CD14-positive monocyte (primary cell): ENCODE measurements at regions not wholly inside any gene's neighbourhood (a gene's known extent, or its start where the extent isn't known, plus 50 kb on each side); places are given as distances from the start of the nearest gene placed in this dataset.

ENCODE experiments used
- DNase-seq, 3 donors: peaks; one replicate each; pipeline ENCODE4 v3.0.0-alpha.2; 2011 to 2022
- H2AFZ ChIP-seq: 2 replicates; pipeline ENCODE4 v1.6.0; 2012; ENCODE audit warnings: mild to moderate bottlenecking, low read depth, low read length, inconsistent platforms; ENCODE audit not compliant: insufficient read depth, poor library complexity, severe bottlenecking
- H3K27ac ChIP-seq, 2 donors: 1 replicate in 1 of 2; 2 replicates in 1 of 2; pipeline ENCODE4 v1.5.1; 2012 to 2013; ENCODE audit warnings: low read length in 2 of 2, control low read depth in 1 of 2, inconsistent platforms in 1 of 2, low read depth in 1 of 2, mild to moderate bottlenecking in 1 of 2
- H3K27me3 ChIP-seq, 2 donors: one replicate each; pipeline versions ENCODE4 v1.6.0 to v1.6.1; 2011 to 2013; ENCODE audit warnings: low read length in 2 of 2; ENCODE audit not compliant: control insufficient read depth in 2 of 2, insufficient read depth in 2 of 2
- H3K36me3 ChIP-seq, 2 donors: replicated peaks in 1 of 2; 1 replicate in 1 of 2; 2 replicates in 1 of 2; pipeline versions ENCODE4 v1.5.1 to v1.6.1; 2012 to 2013; ENCODE audit warnings: low read length in 2 of 2, control low read depth in 1 of 2, inconsistent platforms in 1 of 2, mild to moderate bottlenecking in 1 of 2; ENCODE audit not compliant: insufficient read depth in 2 of 2, control insufficient read depth in 1 of 2
- H3K4me1 ChIP-seq, 2 donors: 1 replicate in 1 of 2; 2 replicates in 1 of 2; pipeline versions ENCODE4 v1.5.1 to v1.6.1; 2012 to 2013; ENCODE audit warnings: low read length in 2 of 2, control low read depth in 1 of 2, inconsistent platforms in 1 of 2, mild to moderate bottlenecking in 1 of 2, moderate library complexity in 1 of 2; ENCODE audit not compliant: insufficient read depth in 2 of 2, control insufficient read depth in 1 of 2
- H3K4me2 ChIP-seq: replicated peaks from 2 replicates; pipeline ENCODE3; 2012; ENCODE audit warnings: low read length, moderate library complexity, mild to moderate bottlenecking; ENCODE audit not compliant: poor library complexity, severe bottlenecking; ENCODE audit errors: extremely low read depth
- H3K4me3 ChIP-seq, 3 experiments: fragments of 200-600 bp in 1 of 3; sonication (generic) in 1 of 3; replicated peaks in 1 of 3; 1 replicate in 2 of 3; 2 replicates in 1 of 3; pipeline ENCODE4 v1.5.1; 2011 to 2013; ENCODE audit warnings: low read length in 3 of 3, mild to moderate bottlenecking in 3 of 3, control low read depth in 2 of 3, low read depth in 2 of 3, inconsistent platforms in 1 of 3, moderate library complexity in 1 of 3
- H3K79me2 ChIP-seq: 2 replicates; pipeline ENCODE4 v1.6.0; 2012; ENCODE audit warnings: mild to moderate bottlenecking, control low read depth, inconsistent platforms, low read length, moderate library complexity; ENCODE audit not compliant: insufficient read depth
- H3K9ac ChIP-seq: 2 replicates; pipeline ENCODE4 v1.6.0; 2017; ENCODE audit warnings: low read length, mild to moderate bottlenecking; ENCODE audit not compliant: insufficient read depth, poor library complexity, severe bottlenecking
- H3K9me3 ChIP-seq, 2 donors: replicated peaks in 1 of 2; 1 replicate in 1 of 2; 2 replicates in 1 of 2; pipeline versions ENCODE4 v1.5.1 to v1.6.1; 2012 to 2013; ENCODE audit warnings: low read length in 2 of 2, control low read depth in 1 of 2; ENCODE audit not compliant: control insufficient read depth in 1 of 2, insufficient read depth in 1 of 2
- H4K20me1 ChIP-seq: 2 replicates; pipeline ENCODE4 v1.6.0; 2012; ENCODE audit warnings: mild to moderate bottlenecking, low read length, control low read depth, moderate library complexity; ENCODE audit not compliant: insufficient read depth
- H3K27ac Mint-ChIP-seq, 7 donors: one replicate each; pipeline ENCODE4 v1.8.0; 2020; ENCODE audit warnings: mild to moderate bottlenecking in 7 of 7, mixed read lengths in 7 of 7, moderate library complexity in 6 of 7, inconsistent platforms in 2 of 7
- H3K27me3 Mint-ChIP-seq, 3 donors: one replicate each; pipeline ENCODE4 v1.8.0; 2021 to 2022; ENCODE audit warnings: low read depth in 3 of 3, mild to moderate bottlenecking in 3 of 3, mixed read lengths in 3 of 3, moderate library complexity in 3 of 3, inconsistent platforms in 1 of 3
- H3K36me3 Mint-ChIP-seq, 2 donors: one replicate each; pipeline ENCODE4 v1.8.0; 2020; ENCODE audit warnings: mixed read lengths in 2 of 2, inconsistent platforms in 1 of 2, mild to moderate bottlenecking in 1 of 2
- H3K4me1 Mint-ChIP-seq: one replicate; pipeline ENCODE4 v1.8.0; 2020; ENCODE audit warnings: mild to moderate bottlenecking, mixed read lengths
- H3K4me3 Mint-ChIP-seq, 2 donors: one replicate each; pipeline ENCODE4 v1.8.0; 2020; ENCODE audit warnings: mild to moderate bottlenecking in 2 of 2, mixed read lengths in 2 of 2, moderate library complexity in 1 of 2
- H3K9me3 Mint-ChIP-seq, 7 donors: one replicate each; pipeline ENCODE4 v1.8.0; 2020 to 2022; ENCODE audit warnings: mixed read lengths in 7 of 7, mild to moderate bottlenecking in 6 of 7, moderate library complexity in 6 of 7, inconsistent platforms in 2 of 7
- WGBS: methylation state at CpG from one replicate; pipeline ENCODE4 v1.1.5; 2013; ENCODE audit warnings: missing lambda C conversion rate; ENCODE audit not compliant: insufficient coverage; 5-methylcytosine and 5-hydroxymethylcytosine counted together
- intact Hi-C, 2 donors: fragments of 100-400 bp; cut with micrococcal nuclease; formaldehyde crosslinking; loops; one replicate each; pipeline versions ENCODE4 v1.15.0 to v1.15.1; 2023
- TF ChIP-seq, protein P1 (sequence below): fragments of 200-600 bp; IDR thresholded peaks from one replicate; pipeline ENCODE4 v1.8.0; 2022; ENCODE audit warnings: antibody characterized with exemption, mild to moderate bottlenecking

DNA sequence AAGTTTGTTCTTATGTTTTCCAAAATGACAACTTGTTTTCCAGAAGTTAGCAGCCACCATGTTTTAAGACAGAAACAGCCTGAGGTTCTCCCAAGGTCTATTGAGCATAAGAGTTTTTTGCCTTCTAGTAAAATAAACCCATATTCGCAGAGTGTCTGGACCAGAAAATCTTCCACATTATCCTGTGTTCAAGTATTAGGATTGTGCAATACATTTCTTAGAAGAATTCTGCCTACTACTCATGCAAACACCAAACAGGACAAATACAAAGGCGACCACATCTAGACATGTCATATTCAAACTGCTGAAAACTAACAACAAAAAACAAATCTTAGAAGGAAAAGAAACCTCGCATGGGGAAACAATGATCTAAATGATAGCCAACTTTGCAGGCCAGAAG is 145.4 kb upstream of the AHI1 start:
- H3K79me2 ChIP-seq = no peaks in the 10 kb centered on the region
- no peaks in the 10 kb centered on the region for H3K27me3 ChIP-seq
- no peak overlapping the region for H3K4me2 ChIP-seq
- H3K36me3 ChIP-seq = no peaks in the 10 kb centered on the region
- Mint-ChIP-seq H3K27ac (no peak overlapping the region), H3K9me3 (peaks cover 0 to 7% (median 4%) of the 10 kb centered on the region in 7 donors), H3K4me3 (no peak overlapping the region), H3K4me1 (peaks cover 5% of the 10 kb centered on the region), H3K27me3 (no peaks in the 10 kb centered on the region), H3K36me3 (no peaks in the 10 kb centered on the region)
- intact Hi-C loops = no loop called here
- no peak overlapping the region for H2AFZ ChIP-seq
- no peak for DNase-seq
- H3K4me1 ChIP-seq = no peaks in the 10 kb centered on the region
- H4K20me1 ChIP-seq = no peaks in the 10 kb centered on the region
- no CpG with 5 or more reads among the region's 3 CpGs for WGBS
- no peak overlapping the region for H3K9ac ChIP-seq
- no peak overlapping the region for H3K27ac ChIP-seq
- no peaks in the 10 kb centered on the region for H3K9me3 ChIP-seq
- no peak overlapping the region for H3K4me3 ChIP-seq
- TF ChIP-seq, protein P1, sequence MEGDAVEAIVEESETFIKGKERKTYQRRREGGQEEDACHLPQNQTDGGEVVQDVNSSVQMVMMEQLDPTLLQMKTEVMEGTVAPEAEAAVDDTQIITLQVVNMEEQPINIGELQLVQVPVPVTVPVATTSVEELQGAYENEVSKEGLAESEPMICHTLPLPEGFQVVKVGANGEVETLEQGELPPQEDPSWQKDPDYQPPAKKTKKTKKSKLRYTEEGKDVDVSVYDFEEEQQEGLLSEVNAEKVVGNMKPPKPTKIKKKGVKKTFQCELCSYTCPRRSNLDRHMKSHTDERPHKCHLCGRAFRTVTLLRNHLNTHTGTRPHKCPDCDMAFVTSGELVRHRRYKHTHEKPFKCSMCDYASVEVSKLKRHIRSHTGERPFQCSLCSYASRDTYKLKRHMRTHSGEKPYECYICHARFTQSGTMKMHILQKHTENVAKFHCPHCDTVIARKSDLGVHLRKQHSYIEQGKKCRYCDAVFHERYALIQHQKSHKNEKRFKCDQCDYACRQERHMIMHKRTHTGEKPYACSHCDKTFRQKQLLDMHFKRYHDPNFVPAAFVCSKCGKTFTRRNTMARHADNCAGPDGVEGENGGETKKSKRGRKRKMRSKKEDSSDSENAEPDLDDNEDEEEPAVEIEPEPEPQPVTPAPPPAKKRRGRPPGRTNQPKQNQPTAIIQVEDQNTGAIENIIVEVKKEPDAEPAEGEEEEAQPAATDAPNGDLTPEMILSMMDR = no peak

DNA sequence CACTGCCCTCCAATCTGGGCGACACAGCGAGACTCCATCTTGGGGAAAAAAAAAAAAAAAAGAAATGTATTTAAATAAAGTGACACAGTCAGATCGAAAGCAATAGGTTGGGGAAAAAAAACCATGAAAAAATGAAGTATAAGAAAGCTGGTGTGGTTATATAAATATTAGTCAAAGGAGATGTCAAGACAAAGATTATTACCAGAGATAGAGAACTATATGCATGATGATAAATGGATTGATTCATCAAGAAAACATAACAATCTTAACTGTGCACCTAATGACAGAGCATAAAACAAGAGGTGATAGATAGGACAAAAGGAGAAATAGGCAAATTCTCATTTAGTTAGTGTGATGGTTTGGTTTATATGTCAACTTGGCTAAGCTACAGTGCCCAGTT is 146.9 kb upstream of the AHI1 start:
- Histone ChIP-seq H3K36me3 (no peaks in the 10 kb centered on the region), H3K4me2 (no peak overlapping the region), H3K9me3 (peaks cover 6 to 8% of the 10 kb centered on the region in 2 donors), H3K9ac (no peak overlapping the region), H3K27me3 (no peaks in the 10 kb centered on the region), H4K20me1 (no peaks in the 10 kb centered on the region), H3K27ac (no peak overlapping the region), H3K4me1 (no peaks in the 10 kb centered on the region), H3K79me2 (no peaks in the 10 kb centered on the region), H2AFZ (no peak overlapping the region), H3K4me3 (no peak overlapping the region)
- H3K36me3 Mint-ChIP-seq = no peaks in the 10 kb centered on the region
- intact Hi-C loops = no loop called here
- H3K4me1 Mint-ChIP-seq = peaks cover 2% of the 10 kb centered on the region
- 100% methylated on average over 2 of the region's 3 CpGs for WGBS
- TF ChIP-seq, protein P1 = no peak
- DNase-seq = no peak
- no peaks in the 10 kb centered on the region for H3K27me3 Mint-ChIP-seq
- H3K27ac Mint-ChIP-seq = no peak overlapping the region
- no peak overlapping the region for H3K4me3 Mint-ChIP-seq
- peaks cover 4 to 17% (median 15%) of the 10 kb centered on the region in 7 donors for H3K9me3 Mint-ChIP-seq
